SK-N-SH treated with all-trans-retinoic acid at 6 μM for 48 hours (cell line): ENCODE measurements at regions not wholly inside any gene's neighbourhood (a gene's known extent, or its start where the extent isn't known, plus 50 kb on each side); places are given as distances from the start of the nearest gene placed in this dataset.

ENCODE experiments used
- ATAC-seq: fragments of 200-7000 bp; cut with Tn5 transposase; 3 replicates; pipeline ENCODE4 v1.9.1; 2020; ENCODE audit warnings: mild to moderate bottlenecking, moderate library complexity
- ARNTL ChIP-seq: fragments of 450-650 bp; formaldehyde crosslinking; IDR thresholded peaks from 2 replicates; pipeline ENCODE4 v1.5.0; 2020; ENCODE audit warnings: low read depth, mild to moderate bottlenecking, moderate library complexity, borderline replicate concordance
- BACH2 ChIP-seq: fragments of 250-450 bp; sonication (Bioruptor Pico); IDR thresholded peaks from 2 replicates; pipeline ENCODE4 v1.9.0; 2021; ENCODE audit warnings: mild to moderate bottlenecking, borderline replicate concordance
- CREB5 ChIP-seq: fragments of 250-450 bp; sonication (Bioruptor Pico); IDR thresholded peaks from 2 replicates; pipeline ENCODE4 v1.5.1; 2020; ENCODE audit warnings: low read depth, mild to moderate bottlenecking, moderate library complexity
- CSDC2 ChIP-seq: fragments of 250-450 bp; sonication (Bioruptor Pico); IDR thresholded peaks from 2 replicates; pipeline ENCODE4 v1.5.0; 2020; ENCODE audit warnings: mild to moderate bottlenecking, moderate library complexity
- CSRNP3 ChIP-seq: fragments of 250-450 bp; sonication (Bioruptor Pico); IDR thresholded peaks from 2 replicates; pipeline ENCODE4 v1.5.1; 2021; ENCODE audit warnings: mild to moderate bottlenecking, moderate library complexity
- ESRRG ChIP-seq: fragments of 250-450 bp; sonication (Bioruptor Pico); IDR thresholded peaks from 2 replicates; pipeline ENCODE4 v1.6.1; 2021; ENCODE audit warnings: mild to moderate bottlenecking
- ISL1 ChIP-seq: fragments of 250-450 bp; sonication (Bioruptor Pico); IDR thresholded peaks from 2 replicates; pipeline ENCODE4 v2.1.2; 2022; ENCODE audit warnings: mild to moderate bottlenecking, moderate library complexity
- OSR1 ChIP-seq: fragments of 250-450 bp; sonication (Bioruptor Pico); IDR thresholded peaks from 2 replicates; pipeline ENCODE4 v1.8.0; 2022; ENCODE audit warnings: moderate library complexity, mild to moderate bottlenecking, inconsistent platforms
- PATZ1 ChIP-seq: fragments of 250-450 bp; sonication (Bioruptor Pico); IDR thresholded peaks from 2 replicates; pipeline ENCODE4 v1.8.0; 2020; ENCODE audit warnings: mild to moderate bottlenecking, moderate library complexity, borderline replicate concordance
- PPARA ChIP-seq: fragments of 250-450 bp; sonication (Bioruptor Pico); IDR thresholded peaks from 2 replicates; pipeline ENCODE4 v1.5.0; 2020; ENCODE audit warnings: mild to moderate bottlenecking, borderline replicate concordance
- SNAI2 ChIP-seq: fragments of 250-450 bp; sonication (Bioruptor Pico); IDR thresholded peaks from 2 replicates; pipeline ENCODE4 v1.5.0; 2020; ENCODE audit warnings: mild to moderate bottlenecking, moderate library complexity
- TCF4 ChIP-seq: fragments of 250-450 bp; sonication (Bioruptor Pico); IDR thresholded peaks from 2 replicates; pipeline ENCODE4 v1.8.0; 2021; ENCODE audit warnings: mild to moderate bottlenecking, moderate library complexity, borderline replicate concordance
- TOX ChIP-seq: fragments of 250-450 bp; sonication (Bioruptor Pico); IDR thresholded peaks from 2 replicates; pipeline ENCODE4 v1.8.0; 2021; ENCODE audit warnings: mild to moderate bottlenecking, moderate library complexity, borderline replicate concordance
- TSHZ2 ChIP-seq: fragments of 250-450 bp; sonication (Bioruptor Pico); IDR thresholded peaks from 2 replicates; pipeline ENCODE4 v1.5.0; 2020; ENCODE audit warnings: mild to moderate bottlenecking, moderate library complexity
- ZC3H10 ChIP-seq: fragments of 250-450 bp; sonication (Bioruptor Pico); IDR thresholded peaks from 2 replicates; pipeline ENCODE4 v1.5.1; 2021; ENCODE audit warnings: mild to moderate bottlenecking, moderate library complexity
- ZFP3 ChIP-seq: fragments of 250-450 bp; sonication (Bioruptor Pico); IDR thresholded peaks from 2 replicates; pipeline ENCODE4 v1.5.0; 2020; ENCODE audit warnings: mild to moderate bottlenecking, moderate library complexity
- ZFP30 ChIP-seq: fragments of 450-650 bp; formaldehyde crosslinking; IDR thresholded peaks from 2 replicates; pipeline ENCODE4 v1.5.0; 2022; ENCODE audit warnings: mild to moderate bottlenecking, moderate library complexity
- ZNF565 ChIP-seq: fragments of 450-650 bp; formaldehyde crosslinking; conservative IDR thresholded peaks from 2 replicates; pipeline ENCODE4 v1.5.0; 2020; ENCODE audit warnings: low read depth, mild to moderate bottlenecking, moderate library complexity
- ZNF70 ChIP-seq: fragments of 450-650 bp; formaldehyde crosslinking; IDR thresholded peaks from 2 replicates; pipeline ENCODE4 v1.5.0; 2020; ENCODE audit warnings: mild to moderate bottlenecking, moderate library complexity
- TF ChIP-seq, protein P1 (sequence below): fragments of 250-450 bp; sonication (Bioruptor Pico); IDR thresholded peaks from 2 replicates; pipeline ENCODE4 v1.8.0; 2021; ENCODE audit warnings: low read depth, mild to moderate bottlenecking, moderate library complexity, borderline replicate concordance

GRCh38 chr12:88998421-88998820 lies 353.9 kb downstream of the DUSP6 start:
- no peak for ATAC-seq
- TF ChIP-seq CSRNP3 (CRISPR knock-in tag) (no peak), OSR1 (CRISPR knock-in tag) (no peak), ZNF70 (CRISPR knock-in tag) (no peak), CSDC2 (no peak), ZNF565 (no peak), ISL1 (no peak), ZFP30 (CRISPR knock-in tag) (no peak), TCF4 (no peak), PATZ1 (CRISPR knock-in tag) (no peak), ZC3H10 (CRISPR knock-in tag) (no peak), TOX (no peak)
- TF ChIP-seq, protein P1, sequence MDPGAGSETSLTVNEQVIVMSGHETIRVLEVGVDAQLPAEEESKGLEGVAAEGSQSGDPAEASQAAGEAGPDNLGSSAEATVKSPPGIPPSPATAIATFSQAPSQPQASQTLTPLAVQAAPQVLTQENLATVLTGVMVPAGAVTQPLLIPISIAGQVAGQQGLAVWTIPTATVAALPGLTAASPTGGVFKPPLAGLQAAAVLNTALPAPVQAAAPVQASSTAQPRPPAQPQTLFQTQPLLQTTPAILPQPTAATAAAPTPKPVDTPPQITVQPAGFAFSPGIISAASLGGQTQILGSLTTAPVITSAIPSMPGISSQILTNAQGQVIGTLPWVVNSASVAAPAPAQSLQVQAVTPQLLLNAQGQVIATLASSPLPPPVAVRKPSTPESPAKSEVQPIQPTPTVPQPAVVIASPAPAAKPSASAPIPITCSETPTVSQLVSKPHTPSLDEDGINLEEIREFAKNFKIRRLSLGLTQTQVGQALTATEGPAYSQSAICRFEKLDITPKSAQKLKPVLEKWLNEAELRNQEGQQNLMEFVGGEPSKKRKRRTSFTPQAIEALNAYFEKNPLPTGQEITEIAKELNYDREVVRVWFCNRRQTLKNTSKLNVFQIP (CRISPR knock-in tag), result no peak
- TF ChIP-seq, all 23 proteins: peak for 0

GRCh38 chr12:88996200-88996788 lies 356.0 kb downstream of the DUSP6 start:
- TF ChIP-seq TOX (no peak), TCF4 (no peak), ARNTL (CRISPR knock-in tag) (no peak), CREB5 (CRISPR knock-in tag) (no peak)
- TF ChIP-seq, all 23 proteins: peak for 0
- ATAC-seq, result no peak

DNA sequence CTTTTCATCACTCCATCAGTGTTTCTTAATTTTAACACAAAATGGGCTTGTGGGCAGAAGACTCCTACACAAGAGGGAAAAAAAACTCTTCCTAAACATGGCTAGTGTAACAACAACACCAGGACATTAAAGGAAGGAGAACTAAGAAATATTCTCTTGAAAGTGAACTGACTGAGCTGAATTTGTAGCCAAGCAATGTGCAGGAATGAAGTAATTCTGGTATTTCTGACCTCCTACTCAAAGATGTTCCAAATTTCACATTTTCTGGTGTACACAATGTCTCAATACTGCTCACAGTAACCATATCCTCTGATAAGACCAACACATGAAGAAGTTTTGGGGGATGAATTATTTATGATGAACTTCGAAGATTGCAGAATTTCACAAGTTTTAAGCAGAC lies 357.3 kb downstream of the DUSP6 start:
- ATAC-seq, result no peak
- TF ChIP-seq CSDC2, result no peak
- TF ChIP-seq OSR1 (CRISPR knock-in tag), result no peak

DNA sequence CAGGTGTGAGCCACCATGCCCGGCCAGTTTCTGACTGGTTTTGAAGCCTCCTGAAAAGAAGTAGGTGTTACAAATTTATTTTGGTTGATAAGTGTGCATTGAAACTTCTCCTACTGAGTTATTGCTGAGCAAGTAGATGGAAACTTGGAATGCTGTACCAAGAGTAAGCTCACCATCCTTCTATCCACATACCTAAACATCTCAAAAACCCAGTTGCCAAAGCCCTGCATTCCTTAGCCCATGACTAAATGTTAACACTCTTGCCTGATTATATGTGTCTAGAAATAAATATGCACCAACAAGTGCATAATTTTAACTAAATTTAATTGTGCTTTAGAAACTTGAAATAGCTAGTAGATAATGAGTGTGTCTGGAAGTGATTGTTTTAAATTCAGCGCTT lies 357.8 kb downstream of the DUSP6 start:
- no peak for TF ChIP-seq ZFP3 (CRISPR knock-in tag)
- TF ChIP-seq PPARA (CRISPR knock-in tag), result no peak
- TF ChIP-seq SNAI2 (CRISPR knock-in tag), result no peak
- TF ChIP-seq ESRRG (CRISPR knock-in tag), result no peak
- TF ChIP-seq ZNF70 (CRISPR knock-in tag), result no peak
- no peak for TF ChIP-seq ZNF565
- no peak for TF ChIP-seq PATZ1 (CRISPR knock-in tag)
- TF ChIP-seq TCF4, result no peak
- no peak for TF ChIP-seq ZFP30 (CRISPR knock-in tag)
- TF ChIP-seq CSRNP3 (CRISPR knock-in tag), result no peak
- no peak for TF ChIP-seq TSHZ2 (CRISPR knock-in tag)
- TF ChIP-seq CREB5 (CRISPR knock-in tag), result no peak
- no peak for TF ChIP-seq CSDC2
- TF ChIP-seq ISL1, result no peak
- TF ChIP-seq ZC3H10 (CRISPR knock-in tag), result no peak
- TF ChIP-seq BACH2 (CRISPR knock-in tag), result no peak
- no peak for TF ChIP-seq ARNTL (CRISPR knock-in tag)
- ATAC-seq, result no peak
